Ovary (tissue), 7 donors: ENCODE measurements at regions not wholly inside any gene's neighbourhood (a gene's known extent, or its start where the extent isn't known, plus 50 kb on each side); places are given as distances from the start of the nearest gene placed in this dataset.

Experiments
- DNase-seq, 5 donors: peaks; one replicate each; pipeline ENCODE4 v3.0.0-alpha.2; 2019 to 2020
- H3K27ac ChIP-seq, 2 donors: fragments of 200-600 bp; one replicate each; pipeline versions ENCODE4 v1.5.1 to v1.8.0; 2019 to 2022
- H3K27me3 ChIP-seq: fragments of 200-600 bp; one replicate; pipeline ENCODE4 v1.8.0; 2022
- H3K36me3 ChIP-seq: fragments of 200-600 bp; sonication (generic); one replicate; pipeline ENCODE4 v1.5.1; 2019
- H3K4me1 ChIP-seq: one replicate; pipeline ENCODE4 v1.8.1; 2013; ENCODE audit warnings: mild to moderate bottlenecking, moderate library complexity; ENCODE audit not compliant: insufficient read depth
- H3K4me3 ChIP-seq: fragments of 200-600 bp; sonication (generic); one replicate; pipeline ENCODE4 v1.5.1; 2017
- H3K9me3 ChIP-seq, 2 donors: fragments of 200-600 bp in 1 of 2; sonication (generic) in 1 of 2; one replicate each; pipeline versions ENCODE4 v1.5.1 to v1.8.1; 2013 to 2019; ENCODE audit warnings: mild to moderate bottlenecking in 1 of 2, moderate library complexity in 1 of 2
- CTCF ChIP-seq, 3 donors: fragments of 450-650 bp in 2 of 3; fragments of 200-600 bp in 1 of 3; IDR thresholded peaks; one replicate each; pipeline versions ENCODE4 v1.5.1 to v1.8.0; 2016 to 2022; ENCODE audit warnings: antibody characterized with exemption in 3 of 3, mild to moderate bottlenecking in 1 of 3
- EP300 ChIP-seq: sonication (generic); formaldehyde crosslinking; IDR thresholded peaks from one replicate; pipeline ENCODE4 v1.6.1; 2017; ENCODE audit warnings: antibody characterized with exemption
- POLR2A ChIP-seq: fragments of 450-650 bp; IDR thresholded peaks from one replicate; pipeline ENCODE4 v1.6.1; 2017; ENCODE audit warnings: antibody characterized with exemption, mild to moderate bottlenecking, moderate library complexity
- WGBS, 3 donors: extraction: QIAGEN DNeasy Blood & Tissue Kit in 1 of 3; methylation state at CpG; one replicate each; pipeline versions ENCODE4 v1.1.5 to v1.1.7; 2013 to 2017; 5-methylcytosine and 5-hydroxymethylcytosine counted together
- intact Hi-C, 4 donors: fragments of 100-400 bp; cut with DNase I; formaldehyde crosslinking; loops; one replicate each; pipeline versions ENCODE4 v1.11.0 to v1.15.1; 2022 to 2023
- donor health status: DM: no; HTN: no; CAD: no; lungs with moderate emphysema.
- donor health status: DM: no; HTN: no; CAD: no.
- donor health status: Bipolar disorder and iron deficiency.
- donor health status: DM: no; HTN: no; CAD: no.
- donor health status: DM: yes; HTN: yes; CAD: no.

DNA sequence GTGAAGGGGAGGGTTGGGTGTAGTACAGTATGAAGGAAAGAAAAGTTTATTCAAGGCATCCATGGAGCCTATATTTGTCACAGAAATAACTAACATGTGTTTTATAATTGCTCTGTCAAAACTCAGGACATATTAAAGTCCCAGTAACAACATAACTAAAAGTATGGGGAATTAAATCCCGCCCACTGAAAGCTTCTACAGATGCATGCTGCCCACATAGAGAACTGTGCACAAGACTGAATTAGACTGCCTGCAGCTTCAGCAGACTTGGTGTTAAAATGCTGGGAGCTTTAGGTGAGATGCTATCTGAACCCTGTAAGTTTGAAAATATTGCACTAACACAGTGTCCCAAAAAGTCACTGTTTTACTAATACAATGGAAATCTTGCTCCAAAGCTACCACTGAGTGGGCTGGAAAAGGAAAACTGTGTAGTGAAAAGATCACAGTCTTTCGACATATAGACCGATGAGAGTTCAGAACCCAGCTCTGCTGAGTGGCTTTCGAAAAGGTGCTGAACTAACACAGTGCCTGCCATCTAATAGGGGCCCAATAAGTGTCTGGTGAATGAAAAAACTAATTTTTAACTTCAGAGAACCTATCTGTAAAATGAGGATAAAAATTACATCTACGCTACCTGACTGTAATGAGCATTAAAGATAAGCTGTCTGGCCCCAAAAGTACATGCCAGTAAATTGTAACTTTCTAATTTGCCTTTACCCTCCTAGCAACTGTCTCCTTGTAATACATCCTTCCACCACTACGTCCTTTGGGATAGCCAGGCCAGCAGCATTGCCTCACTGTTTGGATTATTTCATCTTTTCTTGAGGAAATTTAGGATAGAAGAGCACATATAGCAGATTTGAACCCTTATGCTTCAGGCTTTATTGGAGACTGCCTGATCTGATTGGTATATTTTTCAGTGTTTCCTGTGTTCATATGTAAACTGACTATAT lies 237.6 kb downstream of the BCAT1 start:
- Histone ChIP-seq H3K4me3 (no peak overlapping the region), H3K27ac (no peak overlapping the region), H3K4me1 (no peaks in the 10 kb centered on the region), H3K9me3 (no peaks in the 10 kb centered on the region), H3K36me3 (no peaks in the 10 kb centered on the region), H3K27me3 (no peaks in the 10 kb centered on the region)
- intact Hi-C loops, result no loop called here
- no peak for TF ChIP-seq EP300
- TF ChIP-seq CTCF (IDR thresholded peaks at IDR 0.05), result no peak
- TF ChIP-seq POLR2A, result no peak
- DNase-seq, result no peak
- WGBS, 3 donors, result 87 to 96% (median 93%) methylated on average over 6 of the region's 6 CpGs

DNA sequence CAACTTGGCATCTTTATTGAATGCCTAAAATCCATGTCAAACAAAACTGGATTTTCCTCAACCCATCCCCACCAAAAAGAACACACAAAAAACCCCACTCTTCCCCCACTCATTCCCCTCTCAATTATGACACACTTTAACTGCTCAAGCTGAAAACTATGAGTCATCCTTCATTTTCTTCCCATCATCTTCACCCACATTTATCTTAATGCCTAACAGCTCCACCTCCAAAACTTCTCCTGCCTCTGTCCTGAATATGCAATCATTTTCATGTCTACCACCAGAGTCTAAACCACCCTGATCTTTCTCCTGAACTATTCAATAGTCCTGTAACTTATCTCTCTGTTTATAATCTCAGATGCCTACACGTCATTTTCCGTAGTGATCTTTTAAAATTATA lies 239.7 kb downstream of the BCAT1 start:
- DNase-seq, result no peak
- Histone ChIP-seq H3K4me1 (peaks cover 3% of the 10 kb centered on the region), H3K9me3 (no peaks in the 10 kb centered on the region), H3K27me3 (no peaks in the 10 kb centered on the region), H3K36me3 (no peaks in the 10 kb centered on the region), H3K27ac (no peak overlapping the region), H3K4me3 (no peak overlapping the region)
- no peak for TF ChIP-seq EP300
- TF ChIP-seq CTCF (IDR thresholded peaks at IDR 0.05), result no peak
- no peak for TF ChIP-seq POLR2A
- intact Hi-C loops, result no loop called here
- 86 to 93% (median 87%) methylated on average over 2 of the region's 2 CpGs for WGBS, 3 donors

GRCh38 chr12:24708718-24709117 lies 240.2 kb downstream of the BCAT1 start:
- no peaks in the 10 kb centered on the region for H3K36me3 ChIP-seq
- H3K9me3 ChIP-seq, result no peaks in the 10 kb centered on the region
- H3K4me3 ChIP-seq, result no peak overlapping the region
- no peaks in the 10 kb centered on the region for H3K27me3 ChIP-seq
- no peak for TF ChIP-seq EP300
- no peak for TF ChIP-seq CTCF (IDR thresholded peaks at IDR 0.05)
- TF ChIP-seq POLR2A, result no peak
- WGBS, 3 donors, result 44 to 78% (median 50%) methylated on average over 2 of the region's 2 CpGs
- H3K4me1 ChIP-seq, result peaks cover 3% of the 10 kb centered on the region
- DNase-seq, result no peak
- H3K27ac ChIP-seq, result no peak overlapping the region
- intact Hi-C loops, result no loop called here

- no peak for DNase-seq
- no peak overlapping the region for H3K4me3 ChIP-seq
- TF ChIP-seq CTCF (IDR thresholded peaks at IDR 0.05), result no peak
- no peak for TF ChIP-seq POLR2A
- TF ChIP-seq EP300, result no peak
- peaks cover 3% of the 10 kb centered on the region for H3K4me1 ChIP-seq
- H3K9me3 ChIP-seq, result no peaks in the 10 kb centered on the region
- no peak overlapping the region for H3K27ac ChIP-seq
- WGBS, 3 donors, result 0 to 40% (median 0%) methylated on average over 1 of the region's 1 CpG
- intact Hi-C loops, result no loop called here
- no peaks in the 10 kb centered on the region for H3K36me3 ChIP-seq
- no peaks in the 10 kb centered on the region for H3K27me3 ChIP-seq
Measured at GRCh38 chr12:24708043-24708442, 240.9 kb downstream of the BCAT1 start.
